DOHH2 (cell line): ENCODE measurements at regions not wholly inside any gene's neighbourhood (a gene's known extent, or its start where the extent isn't known, plus 50 kb on each side); places are given as distances from the start of the nearest gene placed in this dataset.

Experiments used
- H3F3A ChIP-seq: fragments of 200-600 bp; sonication (generic), shearing (Covaris generic); 2 replicates; pipeline ENCODE4 v1.6.0; 2016; ENCODE audit warnings: antibody characterized with exemption, mild to moderate bottlenecking; ENCODE audit not compliant: control insufficient read depth, insufficient read depth
- H3K27ac ChIP-seq: fragments of 200-600 bp; sonication (generic); 2 replicates; pipeline ENCODE4 v1.5.1; 2014; ENCODE audit warnings: low read depth, mild to moderate bottlenecking, low read length, moderate library complexity
- H3K27me3 ChIP-seq: fragments of 200-600 bp; sonication (generic); 2 replicates; pipeline ENCODE4 v1.6.1; 2014; ENCODE audit warnings: mild to moderate bottlenecking, low read length, mixed read lengths; ENCODE audit not compliant: control insufficient read depth
- H3K36me3 ChIP-seq: fragments of 200-600 bp; sonication (generic); 2 replicates; pipeline ENCODE4 v1.6.1; 2014; ENCODE audit warnings: mild to moderate bottlenecking, low read length, moderate library complexity, mixed read lengths; ENCODE audit not compliant: control insufficient read depth
- H3K4me1 ChIP-seq: fragments of 200-600 bp; sonication (generic); 2 replicates; pipeline ENCODE4 v1.6.1; 2014; ENCODE audit warnings: mild to moderate bottlenecking, low read length, mixed read lengths; ENCODE audit not compliant: control insufficient read depth
- H3K4me2 ChIP-seq: fragments of 200-600 bp; sonication (generic); 2 replicates; pipeline ENCODE4 v1.6.0; 2014; ENCODE audit warnings: mild to moderate bottlenecking, low read length, moderate library complexity
- H3K4me3 ChIP-seq: fragments of 200-600 bp; sonication (generic); 2 replicates; pipeline ENCODE4 v1.5.1; 2014; ENCODE audit warnings: mild to moderate bottlenecking, low read length, mixed read lengths
- H3K79me2 ChIP-seq: fragments of 200-600 bp; sonication (generic); 2 replicates; pipeline ENCODE4 v1.6.1; 2014; ENCODE audit warnings: mild to moderate bottlenecking, low read length, mixed read lengths; ENCODE audit not compliant: control insufficient read depth
- H3K9me2 ChIP-seq: fragments of 200-600 bp; sonication (generic); replicated peaks from 2 replicates; pipeline ENCODE4 v1.6.1; 2014; ENCODE audit warnings: mild to moderate bottlenecking, low read length, mixed read lengths; ENCODE audit not compliant: control insufficient read depth
- H3K9me3 ChIP-seq: fragments of 200-600 bp; sonication (generic); 2 replicates; pipeline ENCODE4 v1.6.1; 2014; ENCODE audit warnings: antibody characterized with exemption, low read length, mixed read lengths; ENCODE audit not compliant: control insufficient read depth, insufficient read depth
- H4K20me1 ChIP-seq: fragments of 200-600 bp; sonication (generic); 2 replicates; pipeline ENCODE4 v1.6.0; 2014; ENCODE audit warnings: low read depth, mild to moderate bottlenecking, antibody characterized with exemption, low read length, moderate library complexity; ENCODE audit not compliant: control insufficient read depth, insufficient read depth
- CTCF ChIP-seq: fragments of 200-600 bp; sonication (generic); IDR thresholded peaks from one replicate; pipeline ENCODE4 v1.5.1; 2014; ENCODE audit warnings: antibody characterized with exemption, mild to moderate bottlenecking, low read depth, low read length; ENCODE audit not compliant: poor library complexity, severe bottlenecking
- EZH2phosphoT487 ChIP-seq: fragments of 200-600 bp; sonication (generic); IDR thresholded peaks from 2 replicates; pipeline ENCODE4 v1.6.1; 2017; ENCODE audit warnings: borderline replicate concordance, mild to moderate bottlenecking, antibody characterized with exemption, low read length, moderate library complexity, mixed read lengths

- H4K20me1 ChIP-seq, result no peaks in the 10 kb centered on the region
- H3K9me2 ChIP-seq, result no peaks in the 10 kb centered on the region
- H3K79me2 ChIP-seq, result no peaks in the 10 kb centered on the region
- H3K4me3 ChIP-seq, result no peak overlapping the region
- no peaks in the 10 kb centered on the region for H3K4me1 ChIP-seq
- TF ChIP-seq CTCF (no peak), EZH2phosphoT487 (no peak)
- H3K36me3 ChIP-seq, result no peaks in the 10 kb centered on the region
- no peaks in the 10 kb centered on the region for H3F3A ChIP-seq
- H3K9me3 ChIP-seq, result peaks cover 39% of the 10 kb centered on the region
- no peaks in the 10 kb centered on the region for H3K27me3 ChIP-seq
- H3K27ac ChIP-seq, result no peak overlapping the region
- H3K4me2 ChIP-seq, result no peak overlapping the region
Measured at GRCh38 chr7:57215423-57215822, 83.2 kb upstream of the ZNF479 start.

- no peak for TF ChIP-seq EZH2phosphoT487
- no peak for TF ChIP-seq CTCF
- H3K4me3 ChIP-seq, result no peak overlapping the region
- H3K27ac ChIP-seq, result no peak overlapping the region
- no peaks in the 10 kb centered on the region for H3K27me3 ChIP-seq
- no peaks in the 10 kb centered on the region for H3K4me1 ChIP-seq
- no peak overlapping the region for H3K4me2 ChIP-seq
- H3K36me3 ChIP-seq, result no peaks in the 10 kb centered on the region
- no peaks in the 10 kb centered on the region for H3K79me2 ChIP-seq
- no peaks in the 10 kb centered on the region for H3F3A ChIP-seq
- no peaks in the 10 kb centered on the region for H4K20me1 ChIP-seq
- H3K9me3 ChIP-seq, result peaks cover 36% of the 10 kb centered on the region
- H3K9me2 ChIP-seq, result no peaks in the 10 kb centered on the region
Measured at GRCh38 chr7:57216340-57216739, 84.1 kb upstream of the ZNF479 start.

- Histone ChIP-seq H3K9me3 (peaks cover 34% of the 10 kb centered on the region; the same call in 1 of the 2 replicates), H4K20me1 (no peaks in the 10 kb centered on the region), H3F3A (no peaks in the 10 kb centered on the region)
Measured at GRCh38 chr7:57218196-57218716, 86.0 kb upstream of the ZNF479 start.

More at GRCh38 chr7:57218196-57218716, 86.0 kb upstream of the ZNF479 start:
- Histone ChIP-seq H3K4me2 (no peak overlapping the region), H3K9me2 (no peaks in the 10 kb centered on the region), H3K36me3 (no peaks in the 10 kb centered on the region), H3K4me3 (no peak overlapping the region), H3K79me2 (no peaks in the 10 kb centered on the region), H3K27me3 (no peaks in the 10 kb centered on the region), H3K4me1 (no peaks in the 10 kb centered on the region), H3K27ac (no peak overlapping the region)
- TF ChIP-seq CTCF, result no peak
- no peak for TF ChIP-seq EZH2phosphoT487
